NK-92 (cell line): ENCODE measurements at regions not wholly inside any gene's neighbourhood (a gene's known extent, or its start where the extent isn't known, plus 50 kb on each side); places are given as distances from the start of the nearest gene placed in this dataset.

ENCODE experiments used
- DNase-seq: peaks from one replicate; lab custom pipeline; 2025; ENCODE audit not compliant: unreplicated experiment; lab: John Stamatoyannopoulos, UW

DNA sequence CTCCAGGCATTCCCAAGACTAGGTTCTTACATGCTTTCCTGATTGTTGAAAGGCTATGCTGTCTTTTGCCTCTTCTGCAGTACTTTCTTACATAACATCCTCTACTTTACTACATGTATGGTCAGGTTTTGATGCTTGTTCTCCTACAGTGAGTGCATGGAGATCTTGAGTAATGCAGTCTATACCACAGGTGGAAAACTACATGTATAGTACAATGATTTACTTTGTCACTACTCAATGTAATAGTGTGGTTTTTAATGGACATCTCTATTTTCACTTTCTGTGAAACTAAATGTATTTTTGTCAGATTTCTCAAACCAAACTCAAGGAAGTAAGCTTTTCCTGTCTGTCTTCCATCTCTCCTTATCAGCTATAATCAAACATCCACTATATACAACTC is 657.0 kb downstream of the TUSC7 start:
- no peak for DNase-seq

GRCh38 chr3:117367861-117368260 is 658.3 kb downstream of the TUSC7 start:
- DNase-seq, result no peak

DNA sequence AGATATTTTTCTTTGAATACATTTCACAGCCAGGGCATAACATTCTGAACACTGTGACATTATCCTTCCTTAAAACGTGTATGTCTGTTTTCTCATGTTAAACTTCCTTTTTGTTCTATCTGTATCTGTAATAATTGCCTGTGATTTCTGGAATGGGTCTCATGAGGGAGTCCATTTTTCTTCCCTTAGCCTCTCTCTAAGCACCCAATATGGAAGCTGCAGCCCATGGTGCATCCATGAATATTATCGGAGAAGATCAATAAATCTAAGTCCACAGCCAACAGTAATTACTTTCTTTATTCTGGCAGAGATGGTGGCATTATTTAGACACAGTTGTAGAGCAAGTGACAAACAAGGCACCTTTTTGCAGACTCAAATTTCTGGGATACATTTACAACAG is 671.1 kb downstream of the TUSC7 start:
- DNase-seq, result no peak

DNA sequence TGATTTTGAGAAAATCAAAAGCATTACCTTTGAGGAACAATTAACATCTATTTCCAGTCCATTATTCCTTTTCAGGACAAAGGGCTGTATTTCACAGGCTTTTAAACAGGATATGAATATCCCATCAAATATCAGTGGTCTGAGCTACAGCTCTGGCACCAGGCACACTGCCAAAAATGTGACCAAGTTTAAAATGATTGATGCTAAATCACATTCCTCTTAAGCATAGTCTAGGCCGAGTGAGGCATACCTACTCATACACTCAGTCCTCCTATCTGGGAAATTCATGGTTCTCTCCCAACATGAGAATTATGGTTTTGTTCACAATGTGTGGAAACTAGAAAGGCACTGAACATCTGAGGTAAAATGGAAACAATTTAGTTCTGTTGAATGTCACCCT is 683.5 kb downstream of the TUSC7 start:
- no peak for DNase-seq

- no peak for DNase-seq
These were observed 688.7 kb downstream of the TUSC7 start for GRCh38 chr3:117398141-117398899.

DNA sequence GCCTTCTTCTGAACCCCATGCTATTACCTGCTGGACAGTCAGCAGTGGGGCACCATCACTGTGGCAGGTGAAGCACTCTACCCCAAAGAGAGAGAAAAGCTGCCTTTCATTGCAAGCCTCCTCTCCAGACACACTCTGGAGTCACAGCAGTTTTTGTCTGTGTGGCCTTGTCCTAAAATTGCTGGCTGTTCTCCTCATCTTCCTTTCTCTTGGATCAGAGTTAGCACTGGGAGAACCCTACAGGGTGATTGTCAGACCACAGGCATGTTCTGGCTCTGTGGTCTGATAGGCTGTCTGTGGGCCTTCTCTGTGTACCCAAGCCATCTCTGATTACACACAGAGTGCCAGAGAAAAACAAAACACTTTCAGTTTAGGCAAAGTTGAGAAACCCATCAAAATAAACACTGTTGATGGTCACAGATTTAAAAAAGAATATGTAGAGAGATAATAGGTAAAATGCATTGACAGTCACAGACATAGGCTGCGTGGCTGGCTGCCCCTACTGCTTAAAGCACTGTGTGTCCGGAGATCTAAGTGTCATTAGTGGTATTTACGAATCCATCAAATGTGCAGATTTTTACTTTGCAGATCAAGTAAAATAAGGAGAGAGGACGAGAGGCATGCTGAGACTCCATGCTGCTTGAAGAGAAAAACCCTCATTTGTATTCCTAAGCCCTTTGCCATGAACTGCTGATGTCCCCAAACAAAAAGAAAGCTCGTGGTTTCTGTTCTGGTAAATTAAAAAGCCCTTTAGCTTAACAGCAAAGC is 689.9 kb downstream of the TUSC7 start:
- DNase-seq, result no peak

GRCh38 chr3:117400303-117400702 is 690.7 kb downstream of the TUSC7 start:
- no peak for DNase-seq

GRCh38 chr3:117404141-117404540 is 694.6 kb downstream of the TUSC7 start:
- DNase-seq, result no peak

DNA sequence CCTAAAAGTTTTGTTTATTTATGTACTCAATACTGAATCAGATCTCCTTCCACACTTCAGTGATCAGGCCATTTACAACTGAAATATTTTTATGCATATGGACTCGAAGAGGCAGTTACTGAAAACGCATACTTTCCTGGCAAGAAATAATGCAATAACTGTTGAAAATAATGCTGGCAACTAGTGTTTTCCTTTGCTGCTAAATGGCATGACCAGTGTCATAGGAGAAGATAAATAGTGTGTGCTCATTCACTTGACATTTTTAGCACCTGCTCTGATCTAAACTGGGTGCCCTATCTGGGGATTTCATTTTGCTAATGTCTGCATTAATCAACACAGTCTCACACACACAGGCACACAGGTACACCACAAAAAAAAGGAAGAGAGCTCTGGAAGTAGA is 695.2 kb downstream of the TUSC7 start:
- DNase-seq, result no peak

GRCh38 chr3:117405359-117405758 is 695.8 kb downstream of the TUSC7 start:
- DNase-seq, result no peak

DNA sequence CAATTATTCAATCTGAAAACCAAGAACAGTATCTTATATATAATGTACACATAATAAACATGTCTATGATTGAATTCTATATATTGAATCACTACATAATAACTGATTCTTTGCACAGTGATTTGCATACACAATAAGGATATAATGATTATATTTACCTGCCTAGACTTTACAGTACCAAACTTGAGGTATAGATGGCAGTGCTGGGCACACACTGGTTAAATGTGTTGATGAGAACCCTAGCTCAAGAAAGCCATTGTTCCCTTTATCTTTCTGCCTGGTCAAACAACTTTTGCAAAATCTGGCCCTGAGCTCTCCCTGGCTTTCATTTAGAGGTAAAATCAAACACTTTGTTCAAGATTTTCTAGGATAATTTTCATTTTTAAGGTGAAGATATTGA is 697.7 kb downstream of the TUSC7 start:
- DNase-seq, result no peak

DNA sequence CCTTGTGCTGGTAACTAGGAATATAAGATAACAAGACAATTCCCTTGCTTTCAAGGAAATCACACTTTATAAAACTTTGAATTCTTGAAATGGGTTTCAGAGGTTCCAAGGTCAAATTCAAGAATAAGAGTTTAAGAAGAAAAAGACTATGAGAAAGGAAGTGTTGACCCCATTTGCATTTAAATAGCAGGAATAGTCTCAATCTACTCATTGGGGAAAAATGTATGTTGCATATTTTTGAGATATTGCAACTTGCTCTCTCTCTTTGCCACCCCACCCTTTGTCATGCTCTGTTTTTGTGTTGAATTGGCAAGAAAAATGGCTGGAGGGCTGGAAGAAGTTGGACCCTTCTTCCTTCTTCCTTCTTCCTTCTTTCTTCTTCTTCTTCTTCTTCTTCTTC is 699.2 kb downstream of the TUSC7 start:
- no peak for DNase-seq

DNA sequence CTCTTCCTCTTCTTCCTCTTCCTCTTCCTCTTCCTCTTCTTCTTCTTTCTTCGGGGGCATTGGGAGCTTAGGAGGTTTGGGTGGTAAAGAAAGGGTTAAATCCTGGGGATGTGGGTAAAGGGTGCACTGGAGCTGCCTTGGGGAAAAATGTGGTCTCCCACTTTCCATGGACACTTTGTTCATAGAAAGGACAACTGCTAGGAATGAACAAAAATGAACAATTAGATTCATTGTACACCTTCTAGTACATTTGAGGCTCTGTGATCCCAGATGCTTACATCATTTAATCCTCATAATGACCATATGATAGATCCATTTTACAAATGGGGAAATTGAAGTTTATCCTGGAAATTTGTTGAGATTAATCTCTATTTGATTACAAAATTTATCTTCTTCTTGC is 699.7 kb downstream of the TUSC7 start:
- DNase-seq, result no peak

- DNase-seq, result no peak
These were observed 700.3 kb downstream of the TUSC7 start for GRCh38 chr3:117409701-117410459.

- DNase-seq, result no peak
These were observed 702.4 kb downstream of the TUSC7 start for GRCh38 chr3:117411971-117412370.

DNA sequence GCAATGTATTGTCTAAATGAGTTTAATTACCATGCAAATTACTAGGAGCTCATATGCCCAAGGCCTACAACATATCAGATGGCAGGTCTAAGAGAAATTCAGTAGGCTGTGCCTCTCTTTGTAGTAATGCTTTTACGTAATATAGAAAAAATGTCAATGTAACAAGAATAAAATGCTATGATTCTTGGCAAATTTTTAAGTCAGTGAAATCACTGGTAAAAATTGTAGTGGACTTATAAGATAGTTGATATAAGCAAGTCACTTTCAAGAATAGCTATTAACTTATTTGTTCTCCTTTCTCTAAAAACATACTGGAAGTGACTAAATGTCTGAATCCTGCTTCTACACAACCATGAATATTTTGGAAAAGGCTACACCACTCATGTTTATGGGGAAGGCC is 707.8 kb downstream of the TUSC7 start:
- no peak for DNase-seq

- DNase-seq, result no peak
These were observed 717.5 kb downstream of the TUSC7 start for GRCh38 chr3:117427081-117427480.

DNA sequence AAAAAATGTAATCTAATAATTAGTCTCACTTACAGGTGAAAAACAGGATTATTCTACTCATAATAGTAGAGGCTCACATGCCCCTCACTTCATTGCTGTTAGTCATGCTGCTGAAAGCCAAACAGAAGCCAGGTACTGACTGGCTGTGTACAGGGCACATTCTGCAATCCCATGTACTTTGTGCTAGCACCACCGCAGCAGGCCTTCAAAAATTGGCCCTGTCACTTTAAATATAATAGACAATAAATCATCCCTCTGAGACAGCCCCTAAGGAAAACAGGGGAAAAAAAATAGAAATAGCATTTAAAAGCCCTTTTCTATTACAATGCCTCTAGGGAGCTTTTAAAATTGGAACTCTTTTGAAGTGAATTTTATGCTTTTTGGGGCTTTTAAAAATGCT is 723.8 kb downstream of the TUSC7 start:
- no peak for DNase-seq

DNA sequence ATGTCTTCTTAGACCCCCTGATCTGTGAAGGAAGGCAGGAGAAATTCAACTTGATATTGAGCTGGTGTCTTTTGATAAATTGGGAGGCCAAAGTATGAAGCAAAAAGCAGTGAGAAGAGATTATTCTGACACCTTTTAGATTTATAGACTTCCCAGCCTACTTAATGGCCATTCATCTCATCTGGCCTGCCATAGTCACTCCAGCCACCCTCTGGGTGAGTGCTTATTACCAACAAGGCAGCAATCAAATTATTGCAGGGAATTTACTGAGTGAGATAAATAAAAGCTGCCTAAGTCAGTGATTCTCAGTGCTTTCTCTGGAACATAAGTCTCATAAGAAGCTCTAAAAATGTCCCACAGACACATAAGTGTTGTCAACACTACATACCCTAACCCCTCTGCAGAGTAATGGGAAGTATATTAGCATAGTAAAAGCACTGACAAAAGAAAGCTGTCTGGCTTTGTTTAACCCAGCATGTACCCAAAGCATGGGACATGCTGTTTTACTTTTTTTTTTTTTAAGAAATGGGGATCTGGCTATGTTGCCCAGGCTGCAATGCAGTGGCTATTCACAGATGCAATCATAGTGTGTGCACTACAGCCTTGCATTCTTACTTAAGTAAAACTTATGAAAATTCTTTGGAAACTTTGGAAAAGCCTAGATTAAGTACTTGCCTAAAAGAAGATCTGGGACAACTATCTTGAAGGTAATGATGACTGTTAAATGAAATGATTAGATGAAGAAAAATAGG is 725.3 kb downstream of the TUSC7 start:
- DNase-seq, result no peak

DNA sequence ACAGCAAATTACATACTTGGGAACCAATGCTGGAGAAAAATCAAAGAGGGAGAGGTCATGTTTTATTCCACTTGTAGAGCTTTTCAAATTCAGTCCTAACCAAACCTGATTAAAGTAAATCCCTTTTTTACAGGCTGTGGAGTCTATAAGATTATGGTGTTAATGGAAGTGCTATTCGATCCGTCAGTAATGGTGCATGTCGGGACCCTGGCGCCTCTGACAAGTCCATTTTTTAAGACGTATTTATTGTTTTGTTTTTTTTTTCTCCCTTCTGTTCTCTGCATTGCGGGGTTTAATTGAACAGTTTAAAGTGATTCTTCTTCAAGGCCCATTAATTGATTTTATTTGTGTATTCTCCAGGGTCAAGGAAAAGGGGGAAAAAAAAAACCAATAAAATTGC is 725.9 kb downstream of the TUSC7 start:
- DNase-seq, result no peak

GRCh38 chr3:117439812-117440211 is 730.2 kb downstream of the TUSC7 start:
- no peak for DNase-seq
